ENCODE measurements at regions not wholly inside any gene's neighbourhood (a gene's known extent, or its start where the extent isn't known, plus 50 kb on each side); places are given as distances from the start of the nearest gene placed in this dataset.

DNA sequence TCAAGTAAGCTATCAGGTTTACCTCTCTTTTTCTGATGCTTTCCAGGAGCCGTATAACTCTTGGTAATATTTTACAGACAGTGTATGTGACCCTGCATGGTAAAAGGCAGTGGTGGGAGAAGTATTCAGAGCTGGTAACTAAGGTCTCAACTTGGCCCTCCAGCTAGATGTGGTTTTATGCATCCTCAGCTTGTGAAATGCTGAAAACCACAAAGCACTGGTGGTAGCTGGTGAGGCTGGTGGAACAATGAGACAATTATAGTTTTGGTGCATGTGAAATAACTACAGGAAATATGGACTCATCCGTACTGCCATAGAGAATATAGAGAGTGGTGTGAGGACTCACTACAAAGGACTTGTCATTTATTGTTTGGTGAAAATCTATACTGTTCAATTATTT lies 383.0 kb upstream of the PCDH15 start:
- WGBS, 2 donors = 58 to 63% methylated on average over 2 of the region's 2 CpGs
- Histone ChIP-seq H3K9me3 (no peaks in the 10 kb centered on the region), H3K36me3 (no peaks in the 10 kb centered on the region), H3K27me3 (no peaks in the 10 kb centered on the region), H3K27ac (no peak overlapping the region), H3K4me1 (no peaks in the 10 kb centered on the region), H3K4me3 (no peak overlapping the region)
- no peak for DNase-seq
- no peak for TF ChIP-seq POLR2A (IDR thresholded peaks at IDR 0.05)
- TF ChIP-seq, protein P1, sequence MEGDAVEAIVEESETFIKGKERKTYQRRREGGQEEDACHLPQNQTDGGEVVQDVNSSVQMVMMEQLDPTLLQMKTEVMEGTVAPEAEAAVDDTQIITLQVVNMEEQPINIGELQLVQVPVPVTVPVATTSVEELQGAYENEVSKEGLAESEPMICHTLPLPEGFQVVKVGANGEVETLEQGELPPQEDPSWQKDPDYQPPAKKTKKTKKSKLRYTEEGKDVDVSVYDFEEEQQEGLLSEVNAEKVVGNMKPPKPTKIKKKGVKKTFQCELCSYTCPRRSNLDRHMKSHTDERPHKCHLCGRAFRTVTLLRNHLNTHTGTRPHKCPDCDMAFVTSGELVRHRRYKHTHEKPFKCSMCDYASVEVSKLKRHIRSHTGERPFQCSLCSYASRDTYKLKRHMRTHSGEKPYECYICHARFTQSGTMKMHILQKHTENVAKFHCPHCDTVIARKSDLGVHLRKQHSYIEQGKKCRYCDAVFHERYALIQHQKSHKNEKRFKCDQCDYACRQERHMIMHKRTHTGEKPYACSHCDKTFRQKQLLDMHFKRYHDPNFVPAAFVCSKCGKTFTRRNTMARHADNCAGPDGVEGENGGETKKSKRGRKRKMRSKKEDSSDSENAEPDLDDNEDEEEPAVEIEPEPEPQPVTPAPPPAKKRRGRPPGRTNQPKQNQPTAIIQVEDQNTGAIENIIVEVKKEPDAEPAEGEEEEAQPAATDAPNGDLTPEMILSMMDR (IDR thresholded peaks at IDR 0.05) = no peak
- intact Hi-C loops (cut with DNase I) = no loop called here

DNA sequence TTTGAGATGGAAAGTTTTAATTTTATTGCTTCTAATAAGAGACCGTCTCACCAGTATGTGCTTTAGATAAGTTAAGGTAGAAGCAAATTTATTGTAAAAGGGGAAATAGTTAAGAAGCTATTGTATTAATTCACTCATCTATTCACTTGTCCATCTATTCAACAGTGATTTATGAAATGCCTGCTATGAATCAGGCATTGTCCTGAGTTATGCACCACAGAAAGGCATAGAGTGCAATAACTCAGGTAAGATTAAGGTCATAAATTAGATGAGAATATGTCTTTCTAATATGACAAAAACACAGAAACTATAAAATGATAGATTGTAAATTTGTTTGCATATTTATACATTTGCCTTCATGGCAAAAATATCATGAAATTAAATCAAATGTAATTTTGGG lies 379.3 kb upstream of the PCDH15 start:
- intact Hi-C loops (cut with DNase I) = no loop called here
- no peaks in the 10 kb centered on the region for H3K4me1 ChIP-seq
- H3K27ac ChIP-seq = no peak overlapping the region
- 72 to 76% methylated on average over 1 of the region's 1 CpG for WGBS, 2 donors
- TF ChIP-seq POLR2A (IDR thresholded peaks at IDR 0.05) = no peak
- TF ChIP-seq, protein P1 (IDR thresholded peaks at IDR 0.05) = no peak
- H3K9me3 ChIP-seq = no peaks in the 10 kb centered on the region
- DNase-seq = no peak
- no peaks in the 10 kb centered on the region for H3K36me3 ChIP-seq
- no peaks in the 10 kb centered on the region for H3K27me3 ChIP-seq
- H3K4me3 ChIP-seq = no peak overlapping the region

DNA sequence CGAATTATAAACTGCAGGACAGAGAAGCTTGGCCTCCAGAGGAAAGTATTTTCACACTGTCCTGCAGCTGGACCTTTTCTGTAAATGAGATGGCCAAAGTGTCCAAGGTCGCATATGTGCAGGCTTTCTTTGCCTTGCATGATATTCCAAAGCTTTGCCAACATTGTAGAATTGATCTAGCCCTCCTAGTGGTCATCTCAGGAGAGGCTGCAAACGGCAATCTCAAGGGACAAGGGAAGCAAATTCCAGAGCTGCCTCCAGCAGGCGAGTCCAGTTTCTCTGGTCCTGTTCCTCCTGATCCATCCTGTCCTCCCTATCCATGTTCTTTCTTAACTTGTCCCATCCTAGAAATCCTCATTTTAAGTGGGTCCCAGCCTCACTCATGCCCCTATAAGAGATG lies 373.4 kb upstream of the PCDH15 start:
- no peaks in the 10 kb centered on the region for H3K36me3 ChIP-seq
- H3K9me3 ChIP-seq = no peaks in the 10 kb centered on the region
- WGBS, 2 donors = 32 to 36% methylated on average over 4 of the region's 4 CpGs
- TF ChIP-seq POLR2A (IDR thresholded peaks at IDR 0.05) = no peak
- TF ChIP-seq, protein P1 (IDR thresholded peaks at IDR 0.05) = no peak
- no peaks in the 10 kb centered on the region for H3K27me3 ChIP-seq
- no peak overlapping the region for H3K27ac ChIP-seq
- DNase-seq = no peak
- intact Hi-C loops (cut with DNase I) = no loop called here
- no peak overlapping the region for H3K4me3 ChIP-seq
- H3K4me1 ChIP-seq = no peaks in the 10 kb centered on the region

DNA sequence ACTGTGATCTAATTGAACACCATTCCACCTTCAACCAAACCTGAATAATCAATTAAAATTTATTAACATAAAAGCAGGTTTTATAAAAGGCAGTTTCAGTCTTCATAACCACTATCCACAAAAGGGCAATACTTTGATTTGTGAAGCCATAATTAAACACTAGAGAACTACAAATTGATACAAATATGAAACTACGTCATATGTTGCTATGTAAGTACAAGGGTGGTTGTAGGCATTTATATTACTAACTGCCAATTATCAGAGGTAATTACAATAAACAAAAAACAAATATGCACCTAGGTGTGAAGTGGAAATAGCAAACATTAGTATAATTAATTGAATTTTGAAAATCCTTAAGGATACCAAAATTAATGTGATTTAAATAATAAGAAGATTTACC lies 368.5 kb upstream of the PCDH15 start:
- TF ChIP-seq, protein P1 (IDR thresholded peaks at IDR 0.05) = no peak
- TF ChIP-seq POLR2A (IDR thresholded peaks at IDR 0.05) = no peak
- no peak for DNase-seq
- Histone ChIP-seq H3K4me3 (no peak overlapping the region), H3K4me1 (no peaks in the 10 kb centered on the region), H3K27ac (no peak overlapping the region), H3K9me3 (no peaks in the 10 kb centered on the region), H3K27me3 (no peaks in the 10 kb centered on the region), H3K36me3 (no peaks in the 10 kb centered on the region)
- WGBS, 2 donors = 91 to 94% methylated on average over 1 of the region's 1 CpG
- intact Hi-C loops (cut with DNase I) = no loop called here

DNA sequence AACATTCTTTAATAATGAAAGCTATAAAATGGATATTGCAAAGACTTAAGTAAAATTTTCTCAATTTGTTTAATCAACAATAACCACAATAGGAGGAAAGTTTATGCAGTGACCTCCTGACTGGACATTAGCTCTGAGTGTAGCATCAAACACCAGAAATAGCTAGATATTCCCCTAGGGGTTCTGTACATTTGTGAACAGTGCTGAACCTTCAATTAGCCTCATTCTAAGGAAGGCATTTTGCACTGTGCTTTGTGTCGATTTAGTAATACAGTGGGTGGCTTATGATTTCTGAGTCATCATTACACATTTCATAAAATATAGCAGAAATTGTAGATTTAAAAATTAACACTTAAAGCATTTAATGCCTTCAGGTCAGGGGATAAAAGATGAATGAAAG lies 367.3 kb upstream of the PCDH15 start:
- Histone ChIP-seq H3K36me3 (no peaks in the 10 kb centered on the region), H3K4me3 (no peak overlapping the region), H3K9me3 (no peaks in the 10 kb centered on the region), H3K27ac (no peak overlapping the region), H3K4me1 (no peaks in the 10 kb centered on the region), H3K27me3 (no peaks in the 10 kb centered on the region)
- no peak for DNase-seq
- intact Hi-C loops (cut with DNase I) = no loop called here
- TF ChIP-seq, protein P1 (IDR thresholded peaks at IDR 0.05) = no peak
- no peak for TF ChIP-seq POLR2A (IDR thresholded peaks at IDR 0.05)
- 45 to 86% methylated on average over 1 of the region's 1 CpG for WGBS, 2 donors

Measured in esophagus squamous epithelium (tissue), 5 donors.